Effector memory CD4-positive, alpha-beta T cell (primary cell): ENCODE measurements at regions not wholly inside any gene's neighbourhood (a gene's known extent, or its start where the extent isn't known, plus 50 kb on each side); places are given as distances from the start of the nearest gene placed in this dataset.
"Not testable (repeated sequence)": the region's sequence is repeated elsewhere in the genome, so short reads cannot be mapped to it uniquely, and the experiment has no call there.

Source experiments
- DNase-seq, 3 donors: peaks; one replicate each; pipeline ENCODE4 v3.0.0-alpha.2; 2020
- H3K27ac ChIP-seq: 2 replicates; pipeline ENCODE4 v1.7.0; 2013; ENCODE audit warnings: mild to moderate bottlenecking, low read length, moderate library complexity; ENCODE audit not compliant: insufficient read depth, poor library complexity, severe bottlenecking
- H3K27me3 ChIP-seq: replicated peaks from 2 replicates; pipeline ENCODE4 v1.7.0; 2013; ENCODE audit warnings: mild to moderate bottlenecking, low read length; ENCODE audit not compliant: insufficient read depth, control insufficient read depth, poor library complexity, severe bottlenecking
- H3K36me3 ChIP-seq: 2 replicates; pipeline ENCODE4 v1.7.0; 2013; ENCODE audit warnings: mild to moderate bottlenecking, low read length, moderate library complexity; ENCODE audit not compliant: control insufficient read depth, insufficient read depth
- H3K4me1 ChIP-seq: 2 replicates; pipeline ENCODE4 v1.7.0; 2013; ENCODE audit warnings: low read length, mild to moderate bottlenecking; ENCODE audit not compliant: control insufficient read depth, insufficient read depth, poor library complexity, severe bottlenecking
- H3K4me3 ChIP-seq: 2 replicates; pipeline ENCODE4 v1.7.0; 2013; ENCODE audit warnings: low read length, low read depth, mild to moderate bottlenecking; ENCODE audit not compliant: insufficient read depth, poor library complexity, severe bottlenecking
- H3K9me3 ChIP-seq: 2 replicates; pipeline ENCODE4 v1.7.0; 2013; ENCODE audit warnings: mild to moderate bottlenecking, low read length, moderate library complexity; ENCODE audit not compliant: control insufficient read depth

- Histone ChIP-seq H3K36me3 (no peaks in the 10 kb centered on the region), H3K27me3 (no peaks in the 10 kb centered on the region), H3K4me3 (no peak overlapping the region), H3K4me1 (no peaks in the 10 kb centered on the region), H3K27ac (no peak overlapping the region), H3K9me3 (no peaks in the 10 kb centered on the region)
- DNase-seq: no peak
Measured at GRCh38 chr15:26033493-26033892, 170.4 kb upstream of the ATP10A start.

DNA sequence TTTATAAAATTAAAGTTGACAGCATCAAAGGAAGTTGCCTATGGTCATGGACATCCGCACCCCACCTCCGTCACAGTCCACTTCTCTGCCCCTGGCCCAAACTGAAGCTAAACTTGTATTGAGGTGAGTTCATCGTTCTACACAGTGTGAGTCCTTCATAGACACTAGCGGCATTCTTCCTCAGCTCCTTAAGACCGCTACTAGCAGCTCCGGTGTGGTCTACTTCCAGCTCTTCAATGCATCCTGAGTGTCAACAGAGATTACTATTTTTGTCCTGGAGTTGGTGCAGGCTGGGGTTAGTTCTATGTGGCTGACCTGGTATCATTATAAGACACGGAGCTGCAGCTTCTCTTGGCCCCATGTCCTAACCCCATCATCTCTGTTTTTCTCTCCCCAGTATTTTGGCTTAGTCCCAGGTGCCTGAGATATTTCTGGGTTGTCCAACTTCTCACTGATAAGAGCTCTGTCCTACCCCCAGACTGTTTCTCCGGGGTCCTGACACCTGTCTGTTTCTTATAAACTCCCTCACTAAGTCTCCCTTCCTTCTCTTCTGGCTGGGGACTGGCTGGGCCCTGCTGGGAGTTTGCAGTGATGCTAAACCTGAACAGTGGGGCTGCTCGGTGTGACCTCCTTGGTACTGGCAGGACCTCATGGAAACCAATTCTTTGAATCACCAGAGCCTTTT is 169.2 kb upstream of the ATP10A start:
- DNase-seq: no peak
- Histone ChIP-seq H3K4me1 (no peaks in the 10 kb centered on the region), H3K27ac (no peak overlapping the region), H3K36me3 (no peaks in the 10 kb centered on the region), H3K27me3 (no peaks in the 10 kb centered on the region), H3K4me3 (no peak overlapping the region), H3K9me3 (no peaks in the 10 kb centered on the region)

DNA sequence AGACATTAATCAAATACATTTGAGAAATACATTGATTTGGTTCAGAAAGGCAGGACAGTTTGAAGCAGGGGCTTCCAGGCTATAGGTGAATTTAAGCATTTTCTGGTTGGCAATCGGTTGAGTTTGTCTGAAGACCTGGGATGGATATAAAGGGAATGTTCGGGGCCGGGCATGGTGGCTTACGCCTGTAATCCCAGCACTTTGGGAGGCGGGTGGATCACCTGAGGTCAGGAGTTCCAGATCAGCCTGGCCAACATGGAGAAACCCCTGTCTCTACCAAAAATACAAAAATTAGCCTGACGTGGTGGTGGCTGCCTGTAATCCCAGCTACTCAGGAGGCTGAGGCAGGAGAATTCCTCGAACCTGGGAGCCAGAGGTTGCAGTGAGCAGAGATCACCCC is 166.5 kb upstream of the ATP10A start:
- not testable (repeated sequence) for H3K4me3 ChIP-seq, H3K4me1 ChIP-seq, H3K9me3 ChIP-seq, H3K36me3 ChIP-seq, H3K27ac ChIP-seq, H3K27me3 ChIP-seq, DNase-seq

DNA sequence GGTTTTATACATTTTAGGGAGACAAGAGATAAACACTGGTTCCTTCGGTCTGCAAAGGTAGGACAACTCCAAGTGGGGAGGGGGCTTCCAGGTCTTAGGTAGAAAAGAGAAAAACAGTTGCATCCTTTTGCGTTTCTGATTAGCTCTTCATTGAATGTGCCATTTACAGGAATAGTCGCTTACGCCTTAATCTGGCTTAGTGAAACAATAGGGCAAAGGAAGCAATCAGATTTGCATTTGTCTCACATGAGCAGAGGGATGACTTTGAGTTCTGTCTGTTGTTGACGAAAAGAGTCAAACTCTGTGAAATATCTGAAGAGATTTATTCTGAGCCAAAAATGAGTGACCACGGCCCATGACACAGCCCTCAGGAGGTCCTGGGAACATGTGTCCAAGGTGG is 166.0 kb upstream of the ATP10A start:
- Histone ChIP-seq H3K4me3 (no peak overlapping the region), H3K4me1 (no peaks in the 10 kb centered on the region), H3K27me3 (no peaks in the 10 kb centered on the region), H3K36me3 (no peaks in the 10 kb centered on the region), H3K9me3 (no peaks in the 10 kb centered on the region), H3K27ac (no peak overlapping the region)
- DNase-seq: no peak

DNA sequence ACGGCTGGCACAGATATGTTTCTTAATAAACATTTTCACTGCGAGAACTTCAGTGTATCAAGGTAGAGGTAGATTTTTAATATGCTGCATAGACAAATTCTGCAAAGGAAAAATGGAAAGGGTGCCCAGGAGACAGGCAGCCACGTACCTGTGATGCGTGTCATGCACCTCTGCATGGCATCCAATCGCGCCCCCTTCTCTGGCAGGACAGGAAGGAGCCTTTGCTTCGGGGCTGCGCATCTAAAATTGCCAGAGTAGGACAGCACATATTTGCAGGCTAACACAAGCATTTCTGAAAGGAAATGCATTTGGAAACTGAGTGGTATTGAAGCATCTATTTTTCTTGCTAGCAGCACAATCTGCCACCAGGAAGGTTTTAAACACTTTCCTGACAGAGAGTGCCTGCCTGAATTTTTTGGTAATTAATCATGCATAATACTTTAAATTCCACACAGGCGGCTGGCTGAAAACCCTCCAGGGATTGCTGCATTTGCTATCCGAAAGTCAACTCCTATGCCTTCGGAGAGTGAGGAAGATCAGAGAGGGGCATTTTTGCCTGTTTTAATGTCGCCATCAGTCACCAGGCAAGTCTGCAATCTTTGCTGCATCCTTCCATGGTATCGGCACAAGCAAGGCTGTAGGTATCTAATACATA is 165.1 kb upstream of the ATP10A start:
- DNase-seq: no peak
- H3K27me3 ChIP-seq: no peaks in the 10 kb centered on the region
- no peak overlapping the region for H3K27ac ChIP-seq
- H3K36me3 ChIP-seq: no peaks in the 10 kb centered on the region
- no peak overlapping the region for H3K4me3 ChIP-seq
- no peaks in the 10 kb centered on the region for H3K9me3 ChIP-seq
- H3K4me1 ChIP-seq: no peaks in the 10 kb centered on the region

GRCh38 chr15:26026671-26027070 is 163.5 kb upstream of the ATP10A start:
- H3K9me3 ChIP-seq, H3K4me1 ChIP-seq, H3K4me3 ChIP-seq, DNase-seq, H3K36me3 ChIP-seq, H3K27ac ChIP-seq, H3K27me3 ChIP-seq: not testable (repeated sequence)

DNA sequence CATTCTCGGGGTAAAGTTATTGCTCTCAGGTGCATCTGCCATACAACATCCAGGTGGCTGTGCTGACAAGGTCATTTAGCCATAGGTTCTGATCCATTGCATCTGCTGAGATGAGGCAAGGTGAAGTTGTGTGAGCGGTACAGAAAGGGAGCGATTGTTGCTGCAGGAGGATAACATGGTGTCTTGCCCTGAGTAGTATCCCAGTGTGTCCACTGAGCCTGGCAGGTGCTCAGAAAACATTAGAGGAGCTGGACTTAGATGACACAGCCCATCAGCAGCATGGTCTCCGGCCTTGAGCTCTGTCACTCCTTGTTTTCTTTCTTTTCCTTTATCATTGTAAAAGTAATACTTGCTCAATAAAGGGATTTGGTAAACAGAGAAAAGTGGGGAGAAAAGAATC is 161.1 kb upstream of the ATP10A start:
- H3K36me3 ChIP-seq: no peaks in the 10 kb centered on the region
- no peaks in the 10 kb centered on the region for H3K9me3 ChIP-seq
- DNase-seq: no peak
- no peaks in the 10 kb centered on the region for H3K27me3 ChIP-seq
- H3K27ac ChIP-seq: no peak overlapping the region
- no peak overlapping the region for H3K4me3 ChIP-seq
- H3K4me1 ChIP-seq: no peaks in the 10 kb centered on the region

- no peak for DNase-seq
- Histone ChIP-seq H3K4me1 (no peaks in the 10 kb centered on the region), H3K27ac (no peak overlapping the region), H3K4me3 (no peak overlapping the region), H3K9me3 (no peaks in the 10 kb centered on the region), H3K36me3 (no peaks in the 10 kb centered on the region), H3K27me3 (no peaks in the 10 kb centered on the region)
Measured at GRCh38 chr15:26023691-26024090, 160.6 kb upstream of the ATP10A start.

GRCh38 chr15:26023231-26023630 is 160.1 kb upstream of the ATP10A start:
- H3K27me3 ChIP-seq: no peaks in the 10 kb centered on the region
- no peak overlapping the region for H3K4me3 ChIP-seq
- no peak for DNase-seq
- no peak overlapping the region for H3K27ac ChIP-seq
- H3K9me3 ChIP-seq: no peaks in the 10 kb centered on the region
- H3K4me1 ChIP-seq: no peaks in the 10 kb centered on the region
- no peaks in the 10 kb centered on the region for H3K36me3 ChIP-seq

- Histone ChIP-seq H3K27me3 (no peaks in the 10 kb centered on the region), H3K9me3 (no peaks in the 10 kb centered on the region), H3K36me3 (no peaks in the 10 kb centered on the region), H3K4me1 (no peaks in the 10 kb centered on the region), H3K4me3 (no peak overlapping the region), H3K27ac (no peak overlapping the region)
- no peak for DNase-seq
Measured at GRCh38 chr15:26020871-26021270, 157.7 kb upstream of the ATP10A start.
